K562 (cell line): ENCODE measurements at regions not wholly inside any gene's neighbourhood (a gene's known extent, or its start where the extent isn't known, plus 50 kb on each side); places are given as distances from the start of the nearest gene placed in this dataset.

ENCODE experiments used
- ATAC-seq: fragments of 200-7000 bp; cut with Tn5 transposase; 3 replicates; pipeline ENCODE4 v1.9.1; 2020; ENCODE audit warnings: moderate library complexity
- BruUV-seq: library from RNA; stranded (reverse); fragments of 400-500 nt; replicated peaks from 2 replicates; lab custom pipeline; 2021; lab: Mats Ljungman, UMichigan
- CTCF ChIA-PET: fragments of 300-600 bp; formaldehyde crosslinking; extraction: SDS; loops from one replicate; lab custom pipeline; 2021; ENCODE audit warnings: low intra/inter-chr PET ratio; lab: Yijun Ruan, JAX
- POLR2A ChIA-PET: fragments of 300-600, 350-650 bp; sonication (Branson Sonifier 250); formaldehyde crosslinking; extraction: SDS; loops from one replicate; lab custom pipeline; 2021; ENCODE audit warnings: antibody characterized with exemption, inconsistent platforms; lab: Yijun Ruan, JAX
- DNase-seq, 4 experiments: peaks; one replicate each; pipeline versions ENCODE4 v3.0.0 to v3.0.0-alpha.2; 2011 to 2018; ENCODE audit warnings: low spot score in 3 of 4, mixed read lengths in 3 of 4; ENCODE audit errors: extremely low read depth in 1 of 4
- FAIRE-seq: peaks from 2 replicates; lab custom pipeline; 2011; peaks lifted over from hg19 to GRCh38; lab: Jason Lieb, UNC
- H2AFZ ChIP-seq: 2 replicates; pipeline ENCODE4 v1.6.0; 2011; ENCODE audit warnings: low read depth, low read length, control low read depth, inconsistent platforms
- H3K27ac ChIP-seq: fragments of 200-600 bp; 3 replicates; pipeline ENCODE4 v1.8.0; 2011; ENCODE audit warnings: low read depth, mild to moderate bottlenecking, control low read depth, inconsistent platforms, low read length, moderate library complexity, mixed read lengths; ENCODE audit errors: extremely low read depth
- H3K27me3 ChIP-seq, 2 experiments: fragments of 300-600 bp in 1 of 2; 2 replicates in 1 of 2; 3 replicates in 1 of 2; pipeline versions ENCODE4 v1.6.0 to v1.8.0; 2011; ENCODE audit warnings: inconsistent platforms in 2 of 2, low read length in 2 of 2, mild to moderate bottlenecking in 1 of 2, mixed read lengths in 1 of 2, moderate library complexity in 1 of 2; ENCODE audit not compliant: control insufficient read depth in 2 of 2, insufficient read depth in 2 of 2
- H3K36me3 ChIP-seq: fragments of 300-600 bp; 3 replicates; pipeline ENCODE4 v1.8.0; 2011; ENCODE audit warnings: mild to moderate bottlenecking, low read length, inconsistent platforms; ENCODE audit not compliant: control insufficient read depth, insufficient read depth
- H3K4me1 ChIP-seq, 2 experiments: fragments of 200-600 bp in 1 of 2; replicated peaks in 1 of 2; 2 replicates in 1 of 2; 3 replicates in 1 of 2; pipeline versions ENCODE4 v1.5.1 to v1.8.0; 2011; ENCODE audit warnings: inconsistent platforms in 2 of 2, low read length in 2 of 2, mild to moderate bottlenecking in 1 of 2, mixed read lengths in 1 of 2, moderate library complexity in 1 of 2; ENCODE audit not compliant: control insufficient read depth in 2 of 2, insufficient read depth in 2 of 2
- H3K4me2 ChIP-seq: 2 replicates; pipeline ENCODE4 v1.6.1; 2011; ENCODE audit warnings: low read length, control low read depth, inconsistent platforms, mixed read lengths; ENCODE audit not compliant: insufficient read depth
- H3K4me3 ChIP-seq: fragments of 200-600 bp; sonication (generic), shearing (Covaris generic); 2 replicates; pipeline ENCODE4 v1.5.1; 2016; ENCODE audit warnings: control low read depth, inconsistent platforms
- H3K79me2 ChIP-seq: fragments of 200-600 bp; 3 replicates; pipeline ENCODE4 v1.8.0; 2011; ENCODE audit warnings: low read length, inconsistent platforms; ENCODE audit not compliant: control insufficient read depth, insufficient read depth
- H3K9ac ChIP-seq, 2 experiments: 2 replicates each; pipeline versions ENCODE4 v1.6.0 to v1.6.1; 2011; ENCODE audit warnings: low read depth in 2 of 2, low read length in 2 of 2, control low read depth in 1 of 2, inconsistent platforms in 1 of 2, mild to moderate bottlenecking in 1 of 2, mixed read lengths in 1 of 2; ENCODE audit not compliant: insufficient read depth in 1 of 2
- H3K9me1 ChIP-seq: one replicate; pipeline ENCODE4 v1.6.0; 2011; ENCODE audit warnings: inconsistent platforms, mild to moderate bottlenecking, low read length, moderate library complexity; ENCODE audit not compliant: control insufficient read depth, insufficient read depth
- H3K9me3 ChIP-seq: replicated peaks from 2 replicates; pipeline ENCODE4 v1.5.1; 2011; ENCODE audit warnings: low read depth, low read length, inconsistent platforms; ENCODE audit not compliant: control insufficient read depth, insufficient read depth
- H4K20me1 ChIP-seq: replicated peaks from 2 replicates; pipeline ENCODE4 v1.6.1; 2011; ENCODE audit warnings: low read length, inconsistent platforms, mixed read lengths; ENCODE audit not compliant: control insufficient read depth, insufficient read depth
- CAMTA2 ChIP-seq: fragments of 250-450 bp; sonication (Bioruptor Pico); conservative IDR thresholded peaks from 2 replicates; pipeline ENCODE4 v1.5.1; 2022
- CEBPZ ChIP-seq: fragments of 150-350 bp; IDR thresholded peaks from 2 replicates; pipeline ENCODE4 v1.6.1; 2014; ENCODE audit warnings: low read depth, mild to moderate bottlenecking, low read length, borderline replicate concordance
- ERF ChIP-seq: fragments of 450-650 bp; formaldehyde crosslinking; IDR thresholded peaks from 2 replicates; pipeline ENCODE4 v1.4.0; 2020; ENCODE audit warnings: mild to moderate bottlenecking, mixed read lengths
- MBD2 ChIP-seq: sonication (generic); IDR thresholded peaks from 2 replicates; pipeline ENCODE4 v1.6.1; 2016; ENCODE audit warnings: low read depth, borderline replicate concordance
- PBX2 ChIP-seq, 2 experiments: IDR thresholded peaks in 1 of 2; conservative IDR thresholded peaks in 1 of 2; 2 replicates each; pipeline ENCODE4 v1.6.1; 2016; ENCODE audit warnings: low read depth in 2 of 2, mild to moderate bottlenecking in 1 of 2, missing compliant biosample characterization in 1 of 2, missing genetic modification characterization in 1 of 2, moderate library complexity in 1 of 2
- ZBTB11 ChIP-seq, 3 experiments: fragments of 200-800 bp in 1 of 3; fragments of 250-450 bp in 1 of 3; fragments of 450-650 bp in 1 of 3; sonication (Bioruptor Pico) in 1 of 3; sonication (Bioruptor generic) in 1 of 3; formaldehyde crosslinking in 1 of 3; IDR thresholded peaks; 2 replicates each; pipeline versions ENCODE4 v1.6.1 to v1.8.0; 2016 to 2022; ENCODE audit warnings: mild to moderate bottlenecking in 2 of 3, missing genetic modification characterization in 2 of 3, missing compliant biosample characterization in 1 of 3, moderate library complexity in 1 of 3
- ZBTB26 ChIP-seq: fragments of 450-650 bp; formaldehyde crosslinking; IDR thresholded peaks from 2 replicates; pipeline ENCODE4 v1.4.0; 2022; ENCODE audit warnings: missing genetic modification characterization
- ZNF121 ChIP-seq: sonication (generic); formaldehyde crosslinking; conservative IDR thresholded peaks from 2 replicates; pipeline ENCODE4 v1.8.0; 2022; ENCODE audit warnings: missing genetic modification reagents
- ZNF133 ChIP-seq: fragments of 250-450 bp; sonication (Bioruptor Pico); IDR thresholded peaks from 2 replicates; pipeline ENCODE4 v1.4.0; 2020; ENCODE audit warnings: mild to moderate bottlenecking
- ZNF134 ChIP-seq: fragments of 250-450 bp; sonication (Bioruptor Pico); conservative IDR thresholded peaks from 2 replicates; pipeline ENCODE4 v1.4.0; 2020
- ZNF354B ChIP-seq: fragments of 250-450 bp; sonication (Bioruptor Pico); IDR thresholded peaks from 2 replicates; pipeline ENCODE4 v1.4.0; 2020
- WGBS: fragments of 100-300 bp; shearing (Covaris generic); methylation state at CpG from one replicate; pipeline ENCODE4 v1.1.6; 2016; ENCODE audit warnings: low coverage, mixed read lengths; ENCODE audit not compliant: insufficient coverage; ENCODE audit errors: missing lambda C conversion rate; 5-methylcytosine and 5-hydroxymethylcytosine counted together
- in situ Hi-C: fragments of 300-500 bp; cut with MboI; formaldehyde crosslinking; loops from 4 replicates; pipeline ENCODE4 v1.15.0; 2018; ENCODE audit warnings: inconsistent platforms, mixed read lengths
- intact Hi-C: fragments of 100-400 bp; cut with micrococcal nuclease; formaldehyde crosslinking; loops from 2 replicates; pipeline ENCODE4 v1.14.2; 2022

- FAIRE-seq, result no peak
- Histone ChIP-seq H2AFZ (no peak overlapping the region), H4K20me1 (no peaks in the 10 kb centered on the region), H3K4me1 (no peaks in the 10 kb centered on the region), H3K27me3 (no peaks in the 10 kb centered on the region), H3K27ac (no peak overlapping the region), H3K4me2 (no peak overlapping the region), H3K36me3 (no peaks in the 10 kb centered on the region), H3K9me3 (no peaks in the 10 kb centered on the region), H3K9me1 (no peaks in the 10 kb centered on the region), H3K4me3 (no peak overlapping the region), H3K79me2 (no peaks in the 10 kb centered on the region), H3K9ac (no peak overlapping the region)
- no peak for DNase-seq
- CTCF ChIA-PET, result no interaction called here
- WGBS, result 0% methylated on average over 2 of the region's 2 CpGs
- intact Hi-C loops (no loop called here), in situ Hi-C loops (no loop called here)
- no TSS peak for BruUV-seq
- ATAC-seq, result no peak
- POLR2A ChIA-PET, result no interaction called here
- TF ChIP-seq ZNF133 (CRISPR knock-in tag) (no peak), ZNF354B (CRISPR knock-in tag) (no peak), PBX2 (CRISPR knock-in tag; IDR thresholded peaks at IDR 0.05; ENCODE audit: low read depth) (no peak), PBX2 (tag; conservative IDR thresholded peaks at IDR 0.05; ENCODE audit: low read depth) (no peak), MBD2 (no peak), ERF (CRISPR knock-in tag) (no peak), CAMTA2 (CRISPR knock-in tag) (no peak), ZNF134 (no peak), ZBTB11 (CRISPR knock-in tag; IDR thresholded peaks at IDR 0.05) (no peak), ZNF121 (CRISPR knock-in tag) (no peak), ZBTB26 (CRISPR knock-in tag) (no peak), CEBPZ (no peak)
Observed at GRCh38 chr6:91106083-91106482, 519.2 kb upstream of the MAP3K7 start.
